ENCODE measurements at regions not wholly inside any gene's neighbourhood (a gene's known extent, or its start where the extent isn't known, plus 50 kb on each side); places are given as distances from the start of the nearest gene placed in this dataset.

- TF ChIP-seq ZNF280A (IDR thresholded peaks at IDR 0.05; ENCODE audit: low read depth, partially characterized antibody) (no peak), PCBP2 (IDR thresholded peaks at IDR 0.05; ENCODE audit: low read depth, low read length, poor library complexity, severe bottlenecking) (no peak), KLF13 (tag; IDR thresholded peaks at IDR 0.05; ENCODE audit: borderline replicate concordance, low read depth) (no peak), ELF4 (CRISPR knock-in tag; IDR thresholded peaks at IDR 0.05) (0 out of 2 replicates have a peak, but pooled peaks have one; percentile 16), SNRNP70 (optimal IDR thresholded peaks at IDR 0.05; ENCODE audit: low read depth, low read length) (no peak), GATA2 (CRISPR knock-in tag; IDR thresholded peaks at IDR 0.05) (peak; percentile 49), LEF1 (IDR thresholded peaks at IDR 0.05) (peak; percentile 71), RBM25 (IDR thresholded peaks at IDR 0.05; ENCODE audit: low read depth, low read length, severe bottlenecking) (peak; percentile 88), NUFIP1 (IDR thresholded peaks at IDR 0.05; ENCODE audit: partially characterized antibody) (no peak), ELF2 (CRISPR knock-in tag; IDR thresholded peaks at IDR 0.05) (no peak), HEY1 (CRISPR knock-in tag; IDR thresholded peaks at IDR 0.05; ENCODE audit: borderline replicate concordance) (no peak)
- TF ChIP-seq, protein P1, sequence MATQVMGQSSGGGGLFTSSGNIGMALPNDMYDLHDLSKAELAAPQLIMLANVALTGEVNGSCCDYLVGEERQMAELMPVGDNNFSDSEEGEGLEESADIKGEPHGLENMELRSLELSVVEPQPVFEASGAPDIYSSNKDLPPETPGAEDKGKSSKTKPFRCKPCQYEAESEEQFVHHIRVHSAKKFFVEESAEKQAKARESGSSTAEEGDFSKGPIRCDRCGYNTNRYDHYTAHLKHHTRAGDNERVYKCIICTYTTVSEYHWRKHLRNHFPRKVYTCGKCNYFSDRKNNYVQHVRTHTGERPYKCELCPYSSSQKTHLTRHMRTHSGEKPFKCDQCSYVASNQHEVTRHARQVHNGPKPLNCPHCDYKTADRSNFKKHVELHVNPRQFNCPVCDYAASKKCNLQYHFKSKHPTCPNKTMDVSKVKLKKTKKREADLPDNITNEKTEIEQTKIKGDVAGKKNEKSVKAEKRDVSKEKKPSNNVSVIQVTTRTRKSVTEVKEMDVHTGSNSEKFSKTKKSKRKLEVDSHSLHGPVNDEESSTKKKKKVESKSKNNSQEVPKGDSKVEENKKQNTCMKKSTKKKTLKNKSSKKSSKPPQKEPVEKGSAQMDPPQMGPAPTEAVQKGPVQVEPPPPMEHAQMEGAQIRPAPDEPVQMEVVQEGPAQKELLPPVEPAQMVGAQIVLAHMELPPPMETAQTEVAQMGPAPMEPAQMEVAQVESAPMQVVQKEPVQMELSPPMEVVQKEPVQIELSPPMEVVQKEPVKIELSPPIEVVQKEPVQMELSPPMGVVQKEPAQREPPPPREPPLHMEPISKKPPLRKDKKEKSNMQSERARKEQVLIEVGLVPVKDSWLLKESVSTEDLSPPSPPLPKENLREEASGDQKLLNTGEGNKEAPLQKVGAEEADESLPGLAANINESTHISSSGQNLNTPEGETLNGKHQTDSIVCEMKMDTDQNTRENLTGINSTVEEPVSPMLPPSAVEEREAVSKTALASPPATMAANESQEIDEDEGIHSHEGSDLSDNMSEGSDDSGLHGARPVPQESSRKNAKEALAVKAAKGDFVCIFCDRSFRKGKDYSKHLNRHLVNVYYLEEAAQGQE (IDR thresholded peaks at IDR 0.05; ENCODE audit: borderline replicate concordance), result no peak
- TF ChIP-seq, protein P1 (CRISPR knock-in tag; IDR thresholded peaks at IDR 0.05; ENCODE audit: low read depth), result no peak
- TF ChIP-seq, protein P2, sequence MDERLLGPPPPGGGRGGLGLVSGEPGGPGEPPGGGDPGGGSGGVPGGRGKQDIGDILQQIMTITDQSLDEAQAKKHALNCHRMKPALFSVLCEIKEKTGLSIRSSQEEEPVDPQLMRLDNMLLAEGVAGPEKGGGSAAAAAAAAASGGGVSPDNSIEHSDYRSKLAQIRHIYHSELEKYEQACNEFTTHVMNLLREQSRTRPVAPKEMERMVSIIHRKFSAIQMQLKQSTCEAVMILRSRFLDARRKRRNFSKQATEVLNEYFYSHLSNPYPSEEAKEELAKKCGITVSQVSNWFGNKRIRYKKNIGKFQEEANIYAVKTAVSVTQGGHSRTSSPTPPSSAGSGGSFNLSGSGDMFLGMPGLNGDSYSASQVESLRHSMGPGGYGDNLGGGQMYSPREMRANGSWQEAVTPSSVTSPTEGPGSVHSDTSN (CRISPR knock-in tag; IDR thresholded peaks at IDR 0.05; ENCODE audit: low read depth), result peak; percentile 59; the same call in 1 of the 2 replicates
- TF ChIP-seq, protein P2 (tag; conservative IDR thresholded peaks at IDR 0.05; ENCODE audit: low read depth), result peak; percentile 99
Observed at GRCh38 chr11:13102865-13103539, 93.9 kb downstream of the RASSF10 start (continued).
